H9 (cell line): ENCODE measurements at regions not wholly inside any gene's neighbourhood (a gene's known extent, or its start where the extent isn't known, plus 50 kb on each side); places are given as distances from the start of the nearest gene placed in this dataset.
A peak's percentile ranks its signal among the peaks of the same experiment; 100 is the strongest.

Experiments used
- DNase-seq: peaks from one replicate; pipeline ENCODE4 v3.0.0-alpha.2; 2017
- H2AFZ ChIP-seq: one replicate; pipeline ENCODE4 v1.6.1; 2013; ENCODE audit warnings: mild to moderate bottlenecking, low read length, control low read depth, moderate library complexity
- H2AK5ac ChIP-seq: 2 replicates; pipeline ENCODE4 v1.6.1; 2013; ENCODE audit warnings: low read length, control low read depth, mixed read lengths; ENCODE audit not compliant: insufficient read length
- H2BK120ac ChIP-seq: one replicate; pipeline ENCODE4 v1.6.1; 2013; ENCODE audit warnings: low read depth, mild to moderate bottlenecking, low read length, control low read depth, inconsistent platforms; ENCODE audit not compliant: poor library complexity, severe bottlenecking
- H2BK12ac ChIP-seq: 2 replicates; pipeline ENCODE4 v1.6.1; 2013; ENCODE audit warnings: low read length, control low read depth, mixed read lengths, low read depth; ENCODE audit not compliant: insufficient read length
- H2BK15ac ChIP-seq: 2 replicates; pipeline ENCODE4 v1.6.1; 2013; ENCODE audit warnings: low read depth, low read length, control low read depth
- H2BK20ac ChIP-seq: one replicate; pipeline ENCODE4 v1.6.1; 2013; ENCODE audit warnings: low read depth, mild to moderate bottlenecking, low read length, control low read depth, inconsistent platforms; ENCODE audit not compliant: poor library complexity, severe bottlenecking
- H2BK5ac ChIP-seq: 2 replicates; pipeline ENCODE4 v1.6.1; 2013; ENCODE audit warnings: low read length, control low read depth, mixed read lengths; ENCODE audit not compliant: insufficient read length
- H3K14ac ChIP-seq: 2 replicates; pipeline ENCODE4 v1.6.1; 2013; ENCODE audit warnings: low read length, control low read depth; ENCODE audit not compliant: insufficient read depth
- H3K18ac ChIP-seq: 2 replicates; pipeline ENCODE4 v1.6.1; 2013; ENCODE audit warnings: low read depth, mild to moderate bottlenecking, mixed read lengths, low read length, control low read depth; ENCODE audit not compliant: insufficient read length
- H3K23ac ChIP-seq: 2 replicates; pipeline ENCODE4 v1.6.1; 2013; ENCODE audit warnings: low read length, control low read depth, mixed read lengths, low read depth; ENCODE audit not compliant: insufficient read length
- H3K23me2 ChIP-seq: 2 replicates; pipeline ENCODE4 v1.6.1; 2013; ENCODE audit warnings: low read depth, mild to moderate bottlenecking, mixed read lengths, low read length, control low read depth; ENCODE audit not compliant: insufficient read length, poor library complexity, severe bottlenecking
- H3K27ac ChIP-seq: 2 replicates; pipeline ENCODE4 v1.5.1; 2013; ENCODE audit warnings: low read length, control low read depth, mixed read lengths, low read depth; ENCODE audit not compliant: insufficient read length
- H3K27me3 ChIP-seq: 2 replicates; pipeline ENCODE4 v1.6.1; 2013; ENCODE audit warnings: low read length, control low read depth, inconsistent platforms; ENCODE audit not compliant: insufficient read depth
- H3K4ac ChIP-seq: 2 replicates; pipeline ENCODE4 v1.6.1; 2013; ENCODE audit warnings: low read depth, mild to moderate bottlenecking, control low read depth, inconsistent platforms, low read length, moderate library complexity
- H3K4me1 ChIP-seq: 2 replicates; pipeline ENCODE4 v1.6.1; 2013; ENCODE audit warnings: low read length, control low read depth, inconsistent platforms; ENCODE audit not compliant: insufficient read depth
- H3K4me2 ChIP-seq: 2 replicates; pipeline ENCODE4 v1.6.1; 2013; ENCODE audit warnings: low read length, control low read depth, mixed read lengths; ENCODE audit not compliant: insufficient read length, insufficient read depth
- H3K56ac ChIP-seq: 2 replicates; pipeline ENCODE4 v1.6.1; 2013; ENCODE audit warnings: low read depth, mild to moderate bottlenecking, mixed read lengths, low read length, control low read depth; ENCODE audit not compliant: insufficient read length
- H3K79me1 ChIP-seq: 2 replicates; pipeline ENCODE4 v1.6.1; 2013; ENCODE audit warnings: low read depth, mild to moderate bottlenecking, moderate library complexity, low read length, control low read depth, inconsistent platforms; ENCODE audit not compliant: insufficient read depth, poor library complexity, severe bottlenecking
- H3K79me2 ChIP-seq: 2 replicates; pipeline ENCODE4 v1.6.1; 2013; ENCODE audit warnings: low read length, control low read depth, inconsistent platforms; ENCODE audit not compliant: insufficient read depth
- H3K9ac ChIP-seq: 2 replicates; pipeline ENCODE4 v1.6.1; 2013; ENCODE audit warnings: low read length, control low read depth, mixed read lengths; ENCODE audit not compliant: insufficient read length; ENCODE audit errors: extremely low read depth
- H3K9me3 ChIP-seq: one replicate; pipeline ENCODE4 v1.6.1; 2013; ENCODE audit warnings: low read depth, low read length, inconsistent platforms; ENCODE audit not compliant: control insufficient read depth
- H3T11ph ChIP-seq: one replicate; pipeline ENCODE4 v1.6.1; 2013; ENCODE audit warnings: mild to moderate bottlenecking, low read length, control low read depth, inconsistent platforms
- H4K20me1 ChIP-seq: one replicate; pipeline ENCODE4 v1.6.1; 2013; ENCODE audit not compliant: control insufficient read depth, insufficient read length, insufficient read depth
- H4K5ac ChIP-seq: 2 replicates; pipeline ENCODE4 v1.6.1; 2013; ENCODE audit warnings: low read depth, mild to moderate bottlenecking, mixed read lengths, low read length, control low read depth; ENCODE audit not compliant: insufficient read length
- H4K8ac ChIP-seq: replicated peaks from 2 replicates; pipeline ENCODE4 v1.6.1; 2013; ENCODE audit warnings: low read length, control low read depth, mixed read lengths, low read depth; ENCODE audit not compliant: insufficient read length
- H4K91ac ChIP-seq: 2 replicates; pipeline ENCODE4 v1.6.1; 2013; ENCODE audit warnings: low read depth, mild to moderate bottlenecking, moderate library complexity, mixed read lengths, low read length, control low read depth; ENCODE audit not compliant: insufficient read length
- H3K27ac Mint-ChIP-seq, 3 experiments: 2 replicates in 2 of 3; 3 replicates in 1 of 3; pipeline ENCODE4 v1.8.0; 2020 to 2021; ENCODE audit warnings: mixed read lengths in 3 of 3, mild to moderate bottlenecking in 1 of 3, moderate library complexity in 1 of 3
- H3K27me3 Mint-ChIP-seq: 2 replicates; pipeline ENCODE4 v1.8.0; 2021; ENCODE audit warnings: low read depth, mild to moderate bottlenecking, moderate library complexity, mixed read lengths
- H3K36me3 Mint-ChIP-seq, 3 experiments: 2 replicates in 2 of 3; 3 replicates in 1 of 3; pipeline ENCODE4 v1.8.0; 2020 to 2021; ENCODE audit warnings: low read depth in 3 of 3, mixed read lengths in 3 of 3; ENCODE audit not compliant: insufficient read depth in 1 of 3
- H3K4me1 Mint-ChIP-seq, 2 experiments: 2 replicates each; pipeline ENCODE4 v1.8.0; 2020; ENCODE audit warnings: mixed read lengths in 2 of 2
- H3K4me3 Mint-ChIP-seq, 2 experiments: 2 replicates in 1 of 2; 3 replicates in 1 of 2; pipeline ENCODE4 v1.8.0; 2020 to 2021; ENCODE audit warnings: mild to moderate bottlenecking in 2 of 2, mixed read lengths in 2 of 2, moderate library complexity in 1 of 2
- H3K9me3 Mint-ChIP-seq, 2 experiments: 2 replicates in 1 of 2; 3 replicates in 1 of 2; pipeline ENCODE4 v1.8.0; 2020; ENCODE audit warnings: mild to moderate bottlenecking in 2 of 2, mixed read lengths in 2 of 2, moderate library complexity in 1 of 2
- CTCF ChIP-seq: fragments of 200-600 bp; sonication (generic); conservative IDR thresholded peaks from 3 replicates; pipeline ENCODE4 v1.8.0; 2021; ENCODE audit warnings: antibody characterized with exemption, mild to moderate bottlenecking
- WGBS: extraction: QIAGEN DNeasy Blood & Tissue Kit; methylation state at CpG from one replicate; pipeline ENCODE4 v1.1.7; 2013; ENCODE audit warnings: missing lambda C conversion rate, low lambda C conversion rate, mixed read lengths; ENCODE audit not compliant: insufficient read length; ENCODE audit errors: extremely low coverage; 5-methylcytosine and 5-hydroxymethylcytosine counted together

GRCh38 chrX:121254336-121254735, 206.9 kb downstream of the GLUD2 start:
- Histone ChIP-seq H2AK5ac (no peak overlapping the region), H3K79me2 (no peaks in the 10 kb centered on the region), H3K9me3 (peaks cover 33% of the 10 kb centered on the region), H4K8ac (no peak overlapping the region), H4K5ac (no peak overlapping the region), H4K91ac (no peak overlapping the region), H3K4me1 (no peaks in the 10 kb centered on the region), H2BK12ac (no peak overlapping the region), H3K9ac (no peak overlapping the region), H3K56ac (no peak overlapping the region), H2BK5ac (no peak overlapping the region), H3K23me2 (no peaks in the 10 kb centered on the region), H3K27me3 (no peaks in the 10 kb centered on the region), H3K4ac (no peak overlapping the region), H2BK120ac (no peak overlapping the region), H3K18ac (no peak overlapping the region), H3K79me1 (no peaks in the 10 kb centered on the region), H2AFZ (no peak overlapping the region), H2BK20ac (no peak overlapping the region), H2BK15ac (no peak overlapping the region), H3K14ac (no peak overlapping the region), H3K23ac (no peak overlapping the region), H3T11ph (no peak overlapping the region), H3K27ac (no peak overlapping the region), H3K4me2 (no peak overlapping the region), H4K20me1 (no peaks in the 10 kb centered on the region)
- no CpG with 5 or more reads among the region's 4 CpGs for WGBS
- peaks cover 3% of the 10 kb centered on the region for H3K27me3 Mint-ChIP-seq
- H3K36me3 Mint-ChIP-seq, result no peaks in the 10 kb centered on the region; a peak in 2 of 7 replicates
- H3K27ac Mint-ChIP-seq, result no peak overlapping the region
- TF ChIP-seq CTCF, result peak; percentile 58
- H3K9me3 Mint-ChIP-seq, result peaks cover 67 to 69% of the 10 kb centered on the region in 2 experiments
- no peaks in the 10 kb centered on the region for H3K4me1 Mint-ChIP-seq
- H3K4me3 Mint-ChIP-seq, result no peak overlapping the region
- peak; percentile 36 for DNase-seq
